DOHH2 (cell line): ENCODE measurements at regions not wholly inside any gene's neighbourhood (a gene's known extent, or its start where the extent isn't known, plus 50 kb on each side); places are given as distances from the start of the nearest gene placed in this dataset.

Source experiments
- CTCF ChIP-seq: fragments of 200-600 bp; sonication (generic); IDR thresholded peaks from one replicate; pipeline ENCODE4 v1.5.1; 2014; ENCODE audit warnings: antibody characterized with exemption, mild to moderate bottlenecking, low read depth, low read length; ENCODE audit not compliant: poor library complexity, severe bottlenecking
- EZH2phosphoT487 ChIP-seq: fragments of 200-600 bp; sonication (generic); IDR thresholded peaks from 2 replicates; pipeline ENCODE4 v1.6.1; 2017; ENCODE audit warnings: borderline replicate concordance, mild to moderate bottlenecking, antibody characterized with exemption, low read length, moderate library complexity, mixed read lengths

- no peak for TF ChIP-seq CTCF
- TF ChIP-seq EZH2phosphoT487, result no peak
Observed at GRCh38 chr5:104170926-104171325, 608.3 kb upstream of the NUDT12 start.
